ENCODE measurements at regions not wholly inside any gene's neighbourhood (a gene's known extent, or its start where the extent isn't known, plus 50 kb on each side); places are given as distances from the start of the nearest gene placed in this dataset.

- FAIRE-seq (no peak), DNase-seq (ENCODE audit: low read depth, low spot score) (no peak)
- H3K79me2 ChIP-seq (ENCODE audit: control insufficient read depth, insufficient read depth, low read length): no peaks in the 10 kb centered on the region
- no peak overlapping the region for H3K9ac ChIP-seq (ENCODE audit: control insufficient read depth, extremely low read depth, insufficient read depth, low read length)
- H3K4me1 ChIP-seq (ENCODE audit: control insufficient read depth, extremely low read depth, insufficient read depth, low read length): no peaks in the 10 kb centered on the region
- no peak for TF ChIP-seq CTCF (optimal IDR thresholded peaks at IDR 0.05 in 1 of 3, IDR thresholded peaks at IDR 0.05 in 1 of 3, conservative IDR thresholded peaks at IDR 0.05 in 1 of 3; ENCODE audit: extremely low read depth in 1 of 3, insufficient read depth in 2 of 3, low read length in 3 of 3)
- TF ChIP-seq EZH2 (IDR thresholded peaks at IDR 0.05; ENCODE audit: low read length): no peak
- H4K20me1 ChIP-seq (ENCODE audit: control insufficient read depth, extremely low read depth, insufficient read depth, low read length): no peaks in the 10 kb centered on the region
- dilution Hi-C loops (cut with MboI; ENCODE audit: extremely low pct_ligation_motif_present, low sequenced_read_pairs): no loop called here
- no peaks in the 10 kb centered on the region for H3K36me3 ChIP-seq (ENCODE audit: control insufficient read depth in 2 of 2, extremely low read depth in 1 of 2, insufficient read depth in 2 of 2, low read length in 2 of 2)
- H3K9me1 ChIP-seq (ENCODE audit: control insufficient read depth, extremely low read depth, insufficient read depth, low read length): no peaks in the 10 kb centered on the region
- H3K27ac ChIP-seq (ENCODE audit: control insufficient read depth, insufficient read depth, low read length): no peak overlapping the region
- H3K9me3 ChIP-seq (ENCODE audit: control insufficient read depth, low read depth, low read length): no peaks in the 10 kb centered on the region
- H3K4me2 ChIP-seq (ENCODE audit: control insufficient read depth, extremely low read depth, insufficient read depth, low read depth, low read length): no peak overlapping the region
- H3K4me3 ChIP-seq (ENCODE audit: control insufficient read depth in 2 of 3, extremely low read depth in 1 of 3, insufficient read depth in 2 of 3, low read depth in 1 of 3, low read length in 3 of 3): no peak overlapping the region
- no peak overlapping the region for H2AFZ ChIP-seq (ENCODE audit: control insufficient read depth, low read length)
- no peaks in the 10 kb centered on the region for H3K27me3 ChIP-seq (ENCODE audit: control insufficient read depth, extremely low read depth, insufficient read depth, low read length)
These were observed 441.0 kb downstream of the GPM6A start for GRCh38 chr4:175371091-175371490.

- H3K4me2 ChIP-seq (ENCODE audit: control insufficient read depth, extremely low read depth, insufficient read depth, low read depth, low read length): no peak overlapping the region
- no peak overlapping the region for H3K27ac ChIP-seq (ENCODE audit: control insufficient read depth, insufficient read depth, low read length)
- H3K4me1 ChIP-seq (ENCODE audit: control insufficient read depth, extremely low read depth, insufficient read depth, low read length): no peaks in the 10 kb centered on the region
- no peaks in the 10 kb centered on the region for H3K9me3 ChIP-seq (ENCODE audit: control insufficient read depth, low read depth, low read length)
- FAIRE-seq (no peak), DNase-seq (ENCODE audit: low read depth, low spot score) (no peak)
- no peaks in the 10 kb centered on the region for H3K9me1 ChIP-seq (ENCODE audit: control insufficient read depth, extremely low read depth, insufficient read depth, low read length)
- no peak overlapping the region for H2AFZ ChIP-seq (ENCODE audit: control insufficient read depth, low read length)
- no peaks in the 10 kb centered on the region for H4K20me1 ChIP-seq (ENCODE audit: control insufficient read depth, extremely low read depth, insufficient read depth, low read length)
- no peaks in the 10 kb centered on the region for H3K36me3 ChIP-seq (ENCODE audit: control insufficient read depth in 2 of 2, extremely low read depth in 1 of 2, insufficient read depth in 2 of 2, low read length in 2 of 2)
- TF ChIP-seq CTCF (optimal IDR thresholded peaks at IDR 0.05 in 1 of 3, IDR thresholded peaks at IDR 0.05 in 1 of 3, conservative IDR thresholded peaks at IDR 0.05 in 1 of 3; ENCODE audit: extremely low read depth in 1 of 3, insufficient read depth in 2 of 3, low read length in 3 of 3): no peak
- TF ChIP-seq EZH2 (IDR thresholded peaks at IDR 0.05; ENCODE audit: low read length): no peak
- H3K9ac ChIP-seq (ENCODE audit: control insufficient read depth, extremely low read depth, insufficient read depth, low read length): no peak overlapping the region
- H3K4me3 ChIP-seq (ENCODE audit: control insufficient read depth in 2 of 3, extremely low read depth in 1 of 3, insufficient read depth in 2 of 3, low read depth in 1 of 3, low read length in 3 of 3): no peak overlapping the region
- H3K79me2 ChIP-seq (ENCODE audit: control insufficient read depth, insufficient read depth, low read length): no peaks in the 10 kb centered on the region
- dilution Hi-C loops (cut with MboI; ENCODE audit: extremely low pct_ligation_motif_present, low sequenced_read_pairs): no loop called here
- no peaks in the 10 kb centered on the region for H3K27me3 ChIP-seq (ENCODE audit: control insufficient read depth, extremely low read depth, insufficient read depth, low read length)
These were observed 439.0 kb downstream of the GPM6A start for GRCh38 chr4:175373031-175373430.

Data from keratinocyte (primary cell).